Stimulated activated naive CD8-positive, alpha-beta T cell treated with anti-CD3 and anti-CD28 coated beads, Interleukin-15, Interleukin-2, amounts not matched to agents 100 U/mL and 50 U/mL, for 24 hours (primary cell): ENCODE measurements at regions not wholly inside any gene's neighbourhood (a gene's known extent, or its start where the extent isn't known, plus 50 kb on each side); places are given as distances from the start of the nearest gene placed in this dataset.

ENCODE experiments used
- ATAC-seq: fragments of 150-1000 bp; cut with Tn5 transposase; one replicate; pipeline ENCODE4 v1.10.0; 2021
- DNase-seq: peaks from one replicate; pipeline ENCODE4 v3.0.0; 2021

DNA sequence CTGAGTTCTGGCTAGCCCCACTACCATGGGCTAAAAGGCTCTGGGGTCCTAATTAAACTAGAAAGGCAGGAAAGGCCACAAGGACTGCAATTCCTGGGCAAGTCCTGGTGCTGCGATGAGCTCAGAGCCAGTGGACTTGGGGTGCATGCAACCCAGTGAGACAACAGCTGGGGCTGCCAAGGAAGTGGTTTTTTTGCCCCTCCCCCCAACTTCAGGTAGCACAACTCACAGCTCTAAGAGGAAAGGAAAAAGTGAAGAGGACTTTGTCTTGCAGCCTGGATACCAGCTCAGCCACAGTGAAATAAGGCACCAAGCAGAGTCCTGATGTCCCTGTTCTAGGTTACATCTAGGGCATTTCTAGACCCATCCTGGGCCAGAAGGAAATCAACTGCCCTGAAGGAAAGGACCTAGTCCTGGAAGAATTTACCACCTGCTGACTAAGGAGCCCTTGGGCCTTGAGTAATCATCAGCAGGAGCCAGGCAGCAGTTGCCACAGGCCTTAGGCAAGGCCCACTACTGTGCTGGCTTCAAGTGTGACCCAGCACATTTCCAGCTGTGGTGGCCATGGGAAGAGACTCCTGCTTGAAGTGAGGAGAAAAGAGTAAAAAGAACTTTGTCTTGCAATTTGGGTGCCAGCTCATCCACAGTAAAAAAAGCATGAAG is 358.4 kb downstream of the BTBD3 start:
- DNase-seq, result no peak

DNA sequence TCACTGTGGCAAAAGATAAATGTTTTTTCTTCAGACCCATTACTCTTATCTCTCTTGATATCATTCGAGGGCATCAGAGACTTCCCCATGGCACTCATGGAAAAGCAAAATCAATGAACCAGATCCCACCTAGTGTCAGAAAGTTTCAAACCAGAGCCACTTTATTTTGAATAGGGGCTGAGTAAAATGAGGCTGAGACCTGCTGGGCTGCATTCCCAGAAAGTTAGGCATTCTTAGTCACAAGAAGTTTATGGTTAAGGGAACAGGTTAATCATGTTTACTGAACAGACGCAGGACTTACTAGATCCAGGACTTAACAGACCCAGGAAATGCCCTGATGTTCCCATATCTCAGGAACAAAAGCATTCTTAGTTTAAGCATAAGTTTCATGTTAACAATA is 369.9 kb downstream of the BTBD3 start:
- DNase-seq (no peak), ATAC-seq (no peak)

More for the DNA sequence above, 358.4 kb downstream of the BTBD3 start:
- ATAC-seq, result no peak

DNA sequence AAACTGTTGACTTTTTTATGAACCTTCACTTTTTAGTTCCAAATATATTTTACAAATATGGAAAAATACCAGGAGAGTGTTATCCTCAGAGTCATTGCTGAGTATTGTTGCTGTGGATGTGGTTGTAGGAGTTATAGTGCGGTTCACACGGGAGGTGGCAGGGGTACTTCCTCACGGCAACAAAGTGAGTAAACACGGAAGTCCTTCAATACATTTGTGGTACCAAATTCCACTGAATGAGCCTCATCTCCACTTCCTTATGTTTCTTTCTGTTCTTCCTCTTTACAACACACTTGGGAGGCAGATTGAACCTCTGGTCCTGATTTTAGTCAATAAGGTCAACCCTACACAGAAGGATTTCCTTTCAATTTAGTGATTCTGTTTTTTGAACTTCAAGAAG is 371.8 kb downstream of the BTBD3 start:
- DNase-seq (no peak), ATAC-seq (no peak)

DNA sequence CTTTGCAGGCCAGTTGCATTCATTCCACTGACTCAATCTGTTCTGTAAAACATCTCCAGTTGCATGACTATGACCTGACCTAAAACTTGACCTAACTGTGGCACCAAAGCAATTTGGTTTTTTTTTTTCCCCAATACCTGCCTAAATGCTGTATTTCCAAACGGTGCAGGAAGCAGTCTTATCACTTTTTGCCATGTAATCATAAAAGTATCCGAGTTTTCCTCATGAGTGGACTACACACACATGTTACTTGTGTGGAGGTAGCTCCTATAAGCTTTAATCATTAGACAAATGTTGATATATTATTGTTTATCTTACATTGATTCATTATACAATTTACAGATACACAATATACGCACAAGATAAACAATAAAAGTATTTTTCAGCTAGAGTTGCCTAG is 373.7 kb downstream of the BTBD3 start:
- DNase-seq, result no peak
- no peak for ATAC-seq

DNA sequence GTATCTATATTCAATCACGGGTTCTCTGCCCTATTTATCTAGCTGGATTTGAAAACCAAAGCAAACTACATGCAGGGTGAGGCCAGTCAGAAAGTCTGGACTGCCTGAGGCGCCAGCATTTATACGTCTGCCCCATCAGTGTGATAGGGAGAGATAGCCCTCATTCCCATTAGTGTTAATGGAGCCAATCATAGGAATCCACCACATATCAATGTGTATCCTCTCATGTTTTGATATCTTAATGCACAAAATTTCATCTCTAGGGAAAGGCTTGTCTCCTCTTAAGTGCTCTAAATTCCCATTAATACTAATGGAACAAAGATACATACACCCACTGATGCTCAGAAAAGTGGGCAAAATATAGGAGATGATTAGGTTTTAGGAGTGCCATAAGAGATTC is 376.2 kb downstream of the BTBD3 start:
- DNase-seq (no peak), ATAC-seq (no peak)

DNA sequence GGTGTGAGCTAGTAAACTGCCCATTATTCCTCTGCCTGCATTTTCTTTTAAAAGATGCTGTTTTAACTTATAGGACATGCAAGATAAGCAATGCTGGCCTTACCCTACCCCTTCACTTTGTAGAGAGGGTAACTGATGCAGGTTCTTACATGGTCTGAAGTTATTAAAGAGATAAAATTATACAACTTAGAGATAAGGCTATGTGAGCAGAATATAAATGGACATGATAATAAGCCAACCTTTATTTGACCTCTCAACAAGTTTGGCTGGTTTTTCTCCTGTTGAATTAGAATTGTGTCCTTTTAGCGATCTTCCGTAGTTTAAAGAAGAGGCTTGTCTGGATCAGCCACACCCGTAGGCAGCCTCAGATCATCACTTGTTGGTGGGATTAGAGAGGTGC is 377.0 kb downstream of the BTBD3 start:
- DNase-seq (no peak), ATAC-seq (no peak)

DNA sequence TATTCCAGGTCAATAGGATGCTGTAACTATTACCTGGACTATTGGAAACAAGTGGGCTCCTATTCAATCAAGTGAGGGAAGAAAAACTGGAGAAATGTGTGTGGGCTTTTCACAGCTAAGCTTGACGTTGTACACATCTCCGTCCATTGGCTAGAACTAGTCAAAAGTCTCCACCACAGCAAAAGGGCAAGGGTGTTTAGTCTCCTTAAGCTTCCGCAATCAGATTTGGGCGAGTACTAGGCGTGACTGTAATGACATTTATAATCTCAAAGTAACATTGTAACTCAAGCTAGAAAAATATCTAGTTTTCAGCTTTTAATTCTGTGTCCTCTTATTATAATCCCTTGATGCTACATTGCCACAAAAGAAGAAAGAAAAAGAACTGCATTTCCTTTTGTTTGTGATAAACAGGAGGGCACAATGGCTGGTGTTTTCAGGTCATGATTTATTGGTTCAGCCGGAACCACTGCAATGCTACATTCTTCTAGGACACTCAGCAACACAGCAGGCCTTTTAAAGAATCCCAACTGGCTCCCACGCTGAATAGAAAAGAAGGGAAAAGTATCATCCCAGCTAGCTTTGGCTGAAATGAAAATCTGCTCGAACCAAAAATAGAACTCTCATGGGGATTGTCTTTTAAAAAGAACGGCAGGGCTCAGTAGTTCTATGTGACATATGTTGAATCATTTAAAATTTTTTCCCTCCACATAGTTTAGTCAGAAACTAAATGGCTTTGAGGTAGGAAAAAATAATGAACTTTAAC is 387.7 kb downstream of the BTBD3 start:
- DNase-seq, result no peak
- ATAC-seq, result no peak

DNA sequence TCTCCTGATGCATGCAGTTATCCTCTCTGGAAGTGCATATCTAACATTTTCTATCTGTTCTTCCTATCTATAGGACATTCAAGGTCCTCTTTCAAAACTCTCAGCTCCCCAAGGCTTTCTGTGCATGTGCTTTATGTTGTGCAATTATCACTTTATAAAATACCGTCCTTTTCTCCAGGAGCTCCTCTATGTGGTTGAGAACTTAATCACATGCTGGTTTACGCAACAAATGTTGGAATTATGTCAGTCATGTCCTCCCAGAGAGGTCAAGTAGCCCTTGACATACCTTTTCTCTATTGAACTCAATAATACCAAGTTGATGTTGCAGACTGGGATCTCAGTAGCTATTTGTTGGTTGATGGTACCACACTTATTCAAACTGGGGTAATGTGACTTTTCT is 388.4 kb downstream of the BTBD3 start:
- ATAC-seq, result no peak
- no peak for DNase-seq

DNA sequence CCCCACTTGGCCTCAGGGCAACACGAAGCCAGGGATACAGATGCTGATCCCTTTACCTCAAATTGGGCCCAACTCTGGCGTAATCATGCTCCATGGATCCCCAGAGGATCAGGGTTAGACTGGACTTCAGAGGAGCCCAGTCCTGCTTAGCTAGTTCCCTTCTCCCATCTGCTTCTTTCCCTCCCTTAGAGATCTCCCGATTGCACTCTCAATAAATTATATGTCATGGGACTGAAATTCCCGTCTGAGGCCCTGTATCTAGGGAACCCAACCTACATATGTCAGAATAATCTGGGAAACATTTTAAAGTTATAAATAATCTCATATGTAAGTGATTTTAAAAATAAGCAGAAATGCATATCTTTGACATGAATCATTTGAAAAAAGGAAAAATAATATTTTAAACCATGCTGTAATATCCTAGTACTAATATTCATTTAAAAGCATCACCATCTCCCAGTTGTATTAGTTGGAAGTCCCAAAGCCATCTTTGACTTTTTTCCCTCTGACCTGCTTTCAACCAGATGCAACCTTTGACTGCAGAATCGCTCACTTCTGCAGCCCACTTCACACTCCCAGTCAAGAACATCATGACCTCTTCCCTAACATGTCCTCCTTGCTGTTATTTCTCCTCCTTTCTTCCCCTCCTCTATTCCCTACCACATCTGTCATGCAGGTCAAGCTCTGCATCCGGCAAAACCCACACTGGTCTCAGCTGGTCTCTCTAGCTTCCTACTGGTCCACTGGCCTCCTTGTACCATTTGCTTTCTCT is 393.6 kb downstream of the BTBD3 start:
- ATAC-seq, result no peak
- no peak for DNase-seq

DNA sequence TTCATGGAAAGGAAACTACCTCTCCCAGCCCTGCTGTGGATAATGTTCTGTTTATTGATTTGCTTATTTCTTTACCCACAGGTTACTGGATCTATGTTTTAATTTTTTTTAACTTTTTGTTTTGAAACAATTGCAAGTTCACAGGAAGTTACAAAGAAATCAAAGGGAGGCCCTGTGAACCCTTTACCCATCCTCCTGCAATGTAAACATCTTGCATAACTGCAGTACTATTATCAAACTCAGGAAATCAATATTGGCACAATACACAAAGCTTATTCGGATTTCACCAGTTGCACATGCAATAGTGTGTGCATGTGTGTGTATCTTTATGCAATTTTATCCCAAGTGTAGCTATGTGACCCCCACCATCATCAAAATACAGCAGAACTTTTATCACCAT is 398.0 kb downstream of the BTBD3 start:
- DNase-seq (no peak), ATAC-seq (no peak)

DNA sequence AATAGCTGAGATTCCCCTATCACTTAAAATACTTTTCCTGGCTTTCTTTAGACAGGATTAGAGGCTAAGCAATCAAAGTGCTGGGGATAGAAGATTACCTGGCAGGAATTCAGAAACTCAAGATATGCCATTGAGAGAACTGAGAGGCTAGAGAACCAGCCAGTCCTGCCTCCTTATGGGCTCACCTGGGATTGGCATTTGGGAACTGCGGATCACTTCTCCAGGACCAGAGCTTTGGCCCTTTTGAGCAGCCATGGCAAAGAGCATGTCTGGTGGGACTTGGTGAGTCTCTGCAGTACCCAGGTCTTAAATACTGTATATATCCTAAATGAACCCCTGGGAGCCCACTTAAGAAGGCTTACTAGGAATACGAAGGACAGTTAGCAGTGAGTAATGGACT is 399.1 kb downstream of the BTBD3 start:
- ATAC-seq (no peak), DNase-seq (no peak)

DNA sequence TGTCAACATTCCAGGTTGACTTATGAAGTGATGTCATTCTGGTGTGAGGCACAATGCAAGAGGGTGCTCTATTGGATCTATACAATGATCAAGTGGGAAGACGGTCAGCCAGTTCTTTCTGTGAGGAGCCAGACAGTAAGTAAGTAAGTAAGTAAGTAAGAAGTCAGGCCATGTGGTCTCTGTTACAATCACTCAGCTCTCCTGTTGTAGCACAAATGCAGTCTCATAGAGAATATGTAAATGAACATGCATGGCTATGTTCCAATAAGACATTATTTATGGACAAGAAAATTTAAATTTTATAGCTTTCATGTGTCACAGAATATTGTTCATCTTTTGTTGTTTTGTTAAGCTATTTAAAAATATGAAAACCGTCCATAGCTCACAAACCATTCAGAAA is 399.7 kb downstream of the BTBD3 start:
- DNase-seq, result no peak
- ATAC-seq, result no peak

DNA sequence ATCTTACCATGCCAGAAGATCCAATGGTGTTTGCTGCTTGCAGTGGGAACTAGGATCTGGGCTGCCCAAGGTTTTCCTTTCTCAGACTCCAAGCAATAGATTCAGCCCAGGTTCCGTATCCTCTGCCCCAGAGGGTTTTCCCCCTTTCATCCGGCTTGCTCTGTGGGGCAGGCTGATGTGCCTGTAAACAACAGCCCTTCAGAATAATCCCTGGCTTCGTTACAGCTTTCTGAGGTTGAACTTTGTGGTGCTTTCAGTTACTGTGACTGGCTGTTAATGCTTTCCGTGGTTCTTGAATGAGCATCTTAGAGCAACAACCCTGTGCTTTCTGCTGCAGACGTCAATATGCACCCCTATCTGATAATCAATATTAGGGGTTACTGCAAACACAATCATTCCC is 400.4 kb downstream of the BTBD3 start:
- DNase-seq (no peak), ATAC-seq (no peak)

DNA sequence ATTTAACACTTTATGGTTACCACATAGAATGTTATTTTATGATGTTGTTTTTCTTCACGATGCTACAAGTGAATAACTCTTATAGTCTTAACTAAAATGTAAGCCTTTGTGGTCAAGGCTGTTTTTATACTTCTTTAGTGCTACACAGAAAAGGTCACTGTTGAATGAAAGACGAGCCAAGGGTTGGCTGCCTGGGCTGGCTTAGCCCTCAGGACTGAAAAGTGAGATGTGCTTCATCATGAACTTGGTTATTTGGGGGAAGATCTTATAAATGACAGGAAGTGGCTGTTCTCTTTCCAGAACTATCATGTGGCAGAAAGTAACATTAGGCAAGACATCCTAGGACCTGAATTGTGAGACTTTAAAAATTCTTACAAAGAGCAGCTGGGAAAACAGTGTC is 404.0 kb downstream of the BTBD3 start:
- ATAC-seq (no peak), DNase-seq (no peak)

DNA sequence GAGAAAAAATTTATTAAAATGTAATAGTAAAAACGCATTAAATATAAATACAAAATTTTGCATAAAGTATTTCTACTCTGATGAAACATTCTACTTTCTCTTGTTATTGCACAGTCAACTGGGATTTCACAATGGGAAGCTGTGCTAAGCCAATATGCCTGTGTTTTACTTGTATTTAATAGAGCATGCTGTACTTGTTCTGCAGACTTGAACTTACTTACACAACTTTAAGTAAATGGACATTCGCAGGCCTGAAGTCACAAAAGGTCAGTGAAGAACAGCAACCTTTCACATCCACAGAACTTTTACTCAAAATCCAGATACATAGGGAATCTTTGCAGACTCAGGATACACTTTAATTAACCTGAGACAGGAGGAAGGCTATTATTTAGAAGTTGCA is 409.5 kb downstream of the BTBD3 start:
- no peak for ATAC-seq
- no peak for DNase-seq

DNA sequence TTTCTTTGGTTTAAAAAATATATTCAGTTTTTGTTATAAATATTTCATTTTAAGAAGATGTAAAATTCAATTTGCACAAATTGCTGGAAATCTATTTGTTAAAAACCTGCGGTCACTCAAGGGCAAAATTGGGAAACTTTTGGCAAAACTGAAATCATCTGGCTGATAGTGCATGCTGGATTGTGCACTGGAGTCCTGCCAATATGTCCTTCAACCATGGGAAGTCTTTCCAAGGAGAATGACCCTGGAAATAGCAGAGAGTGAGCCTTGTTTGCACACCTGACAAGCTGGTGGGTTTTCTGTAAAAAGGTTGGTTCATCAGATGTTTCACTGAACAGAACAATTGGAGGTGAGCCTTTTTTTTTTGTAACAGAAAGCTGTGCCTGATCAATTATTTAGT is 413.5 kb downstream of the BTBD3 start:
- ATAC-seq, result no peak

DNA sequence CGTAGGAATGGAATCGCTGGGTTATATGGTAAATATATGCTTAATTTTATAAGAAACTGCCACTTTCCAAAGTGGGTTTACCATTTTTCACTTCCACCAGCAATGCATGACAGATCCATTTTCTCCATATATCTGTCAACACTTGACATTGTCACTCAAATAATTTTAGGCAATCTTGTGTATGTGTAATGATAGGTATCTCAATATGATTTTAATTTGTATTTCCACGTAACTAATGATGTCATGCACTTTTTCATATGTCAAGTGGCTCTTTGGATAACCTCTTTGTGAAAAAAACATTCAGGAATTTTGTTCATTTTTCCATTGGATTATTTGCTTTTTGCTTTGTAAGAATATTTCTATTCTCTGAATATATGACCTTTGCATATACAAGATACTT is 419.9 kb downstream of the BTBD3 start:
- DNase-seq (no peak), ATAC-seq (no peak)

More for the DNA sequence above, 413.5 kb downstream of the BTBD3 start:
- DNase-seq, result no peak

DNA sequence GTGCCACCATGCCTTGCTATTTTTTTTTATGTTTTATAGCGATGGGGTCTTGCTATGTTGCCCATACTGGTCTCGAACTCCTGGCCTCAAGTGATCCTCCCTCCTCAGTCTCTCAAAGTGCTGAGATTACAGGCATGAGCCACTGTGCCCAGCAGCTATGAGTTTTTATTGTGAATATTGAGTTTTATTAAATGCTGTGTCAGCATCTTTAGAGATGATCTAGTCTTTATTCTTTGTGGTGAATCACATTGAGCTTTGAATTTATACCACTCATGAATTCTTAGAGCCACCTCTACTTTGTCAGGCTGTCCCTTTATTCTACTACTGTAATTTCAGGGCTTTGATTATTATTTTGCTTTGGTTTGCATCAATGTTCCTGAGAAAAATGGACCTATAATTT is 428.3 kb downstream of the BTBD3 start:
- no peak for DNase-seq
- no peak for ATAC-seq

DNA sequence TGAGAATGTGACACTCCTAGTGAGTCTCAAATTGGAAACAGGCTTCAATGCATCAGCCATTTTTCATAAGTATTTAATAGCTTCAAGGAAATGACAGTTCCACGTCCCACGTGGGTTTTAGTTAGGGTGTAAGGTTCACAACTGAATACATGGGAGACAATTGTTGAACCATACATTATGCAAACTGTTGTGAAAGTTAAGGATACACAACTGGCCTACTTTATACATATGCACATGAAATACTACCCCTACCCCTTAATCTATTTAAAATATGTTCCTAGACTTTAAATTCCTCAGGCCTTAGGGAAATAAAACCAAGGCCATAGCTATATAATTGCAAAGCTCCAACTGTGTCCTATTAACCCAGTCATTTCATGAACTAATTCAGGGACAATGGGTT is 436.1 kb downstream of the BTBD3 start:
- ATAC-seq, result no peak
- no peak for DNase-seq

DNA sequence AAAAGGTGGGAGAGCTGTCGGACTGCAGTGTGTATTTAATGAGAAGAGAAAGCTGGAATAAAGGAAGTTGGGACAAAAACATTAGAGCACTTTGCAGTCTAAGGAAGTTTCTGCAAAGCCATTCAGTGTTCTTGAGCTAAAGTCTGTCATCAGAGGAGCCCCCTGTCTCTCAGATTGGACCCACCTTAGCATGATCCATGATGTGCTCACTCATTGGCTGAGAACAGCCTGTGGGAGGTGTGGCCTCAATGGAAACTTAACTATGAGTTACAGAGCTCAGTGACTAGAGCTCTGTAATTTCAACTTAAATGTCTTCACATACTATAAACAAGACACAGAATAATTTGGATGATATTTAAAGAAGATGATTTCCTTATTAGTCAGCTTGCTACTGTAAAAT is 437.0 kb downstream of the BTBD3 start:
- DNase-seq (no peak), ATAC-seq (no peak)

DNA sequence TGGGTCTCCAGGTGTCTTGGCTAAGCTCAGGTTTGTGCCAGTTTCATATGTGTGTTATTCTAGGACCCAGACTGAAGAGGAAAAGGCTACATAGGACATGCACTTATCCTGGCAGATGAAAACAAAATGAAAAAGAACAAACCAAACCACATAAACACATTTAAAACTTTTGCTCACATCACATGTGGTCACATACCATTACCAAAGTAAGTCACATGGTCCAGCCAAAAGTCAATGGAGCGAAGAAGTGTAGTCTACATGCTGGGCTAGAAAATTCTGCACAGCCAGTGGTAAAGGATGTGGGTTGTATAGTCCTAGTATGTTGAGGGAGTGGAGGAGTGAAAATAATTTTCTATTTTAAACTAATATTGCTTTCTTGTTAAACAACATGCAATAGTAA is 437.5 kb downstream of the BTBD3 start:
- no peak for DNase-seq
- ATAC-seq, result no peak

DNA sequence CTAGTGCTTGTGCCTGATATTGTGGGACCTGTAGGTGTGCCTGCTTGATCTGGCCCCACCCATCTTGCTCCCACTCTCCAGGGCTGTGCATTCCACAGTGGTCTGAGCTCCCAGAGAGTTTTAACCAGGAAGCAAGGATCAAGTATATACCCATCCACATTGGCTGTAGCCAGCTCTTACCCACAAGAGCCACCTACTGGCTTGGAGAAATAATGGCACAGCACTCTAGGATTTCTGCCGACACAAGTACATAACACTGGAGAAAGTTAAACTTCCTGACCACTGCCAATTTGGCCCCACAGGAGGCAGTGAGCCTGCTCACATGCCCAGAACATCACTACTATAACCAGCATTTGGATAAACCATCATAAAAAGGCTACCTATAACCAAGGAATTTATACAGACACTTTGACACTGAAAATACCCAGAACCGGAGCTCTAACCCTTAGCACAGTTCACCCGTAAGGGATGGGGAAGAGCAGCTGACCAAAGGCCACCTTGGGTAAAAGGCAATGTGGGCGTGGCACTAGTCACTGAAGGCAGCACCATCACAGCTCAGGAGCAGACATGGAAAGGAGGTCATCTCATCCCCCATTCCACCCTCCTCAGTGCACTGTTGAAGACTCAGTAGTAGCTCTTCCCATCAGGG is 440.4 kb downstream of the BTBD3 start:
- DNase-seq, result no peak

DNA sequence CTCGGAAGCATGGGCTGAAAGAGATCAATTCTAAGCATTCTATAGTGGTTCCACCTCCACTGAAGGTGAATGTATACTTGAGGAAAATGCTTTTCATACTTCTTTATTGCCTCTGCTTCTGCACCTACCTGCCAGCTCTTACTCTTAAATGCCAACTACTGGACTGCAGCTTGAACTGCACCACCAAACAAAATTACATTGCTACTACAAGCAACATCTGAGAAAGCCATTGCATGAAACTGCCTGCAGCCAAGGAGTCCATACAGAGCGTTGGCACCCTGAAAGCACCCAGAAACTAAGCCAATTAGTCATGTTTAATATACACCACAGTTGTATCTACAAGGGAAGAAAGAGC is 440.9 kb downstream of the BTBD3 start:
- DNase-seq, result no peak
- ATAC-seq, result no peak

More for the DNA sequence above, 440.4 kb downstream of the BTBD3 start:
- ATAC-seq, result no peak
